NCI-H2196 treated with DMSO at 0.1 percent for 48 hours (cell line): ENCODE measurements at regions not wholly inside any gene's neighbourhood (a gene's known extent, or its start where the extent isn't known, plus 50 kb on each side); places are given as distances from the start of the nearest gene placed in this dataset.

Source experiments
- DNase-seq: peaks from one replicate; lab custom pipeline; 2025; ENCODE audit not compliant: unreplicated experiment; lab: John Stamatoyannopoulos, UW

DNA sequence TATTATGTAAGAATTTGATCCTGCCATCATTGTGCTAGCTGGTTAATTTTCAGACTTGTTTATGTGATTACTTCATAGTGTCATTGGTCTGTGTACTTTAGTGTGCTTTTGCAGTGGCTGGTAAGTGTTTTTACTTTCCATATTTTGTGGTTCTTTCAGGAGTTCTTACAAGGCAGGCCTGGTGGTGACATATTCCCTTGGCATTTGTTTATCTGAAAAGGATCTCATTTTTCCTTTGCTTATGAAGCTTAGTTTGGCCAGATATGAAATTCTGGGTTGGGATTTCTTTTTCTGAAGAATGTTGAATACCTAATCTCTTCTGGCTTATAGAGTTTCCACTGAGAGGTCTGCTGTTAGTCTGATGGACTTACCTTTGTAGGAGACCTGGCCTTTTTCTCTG, 72.8 kb upstream of the MC4R start:
- DNase-seq, result no peak

DNA sequence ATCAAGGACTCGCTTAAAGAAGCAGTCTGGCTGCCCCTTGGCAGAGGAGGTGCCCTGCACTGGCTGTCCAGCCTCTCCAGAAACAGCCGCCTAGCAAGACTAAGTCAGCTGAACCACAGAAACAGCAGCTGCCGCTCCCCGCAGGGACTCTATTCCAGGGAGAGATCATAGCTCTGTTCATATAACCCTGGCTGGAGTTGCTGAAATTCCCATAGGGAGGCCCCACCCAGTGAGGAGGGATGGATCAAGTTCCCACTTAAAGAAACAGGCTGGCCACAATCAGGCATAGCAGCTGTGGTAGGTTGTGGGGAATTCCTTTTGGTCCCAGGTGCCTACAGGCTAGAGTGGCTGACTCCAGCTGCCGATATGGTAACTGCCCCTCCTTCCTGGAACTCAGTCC, 74.2 kb upstream of the MC4R start:
- no peak for DNase-seq

DNA sequence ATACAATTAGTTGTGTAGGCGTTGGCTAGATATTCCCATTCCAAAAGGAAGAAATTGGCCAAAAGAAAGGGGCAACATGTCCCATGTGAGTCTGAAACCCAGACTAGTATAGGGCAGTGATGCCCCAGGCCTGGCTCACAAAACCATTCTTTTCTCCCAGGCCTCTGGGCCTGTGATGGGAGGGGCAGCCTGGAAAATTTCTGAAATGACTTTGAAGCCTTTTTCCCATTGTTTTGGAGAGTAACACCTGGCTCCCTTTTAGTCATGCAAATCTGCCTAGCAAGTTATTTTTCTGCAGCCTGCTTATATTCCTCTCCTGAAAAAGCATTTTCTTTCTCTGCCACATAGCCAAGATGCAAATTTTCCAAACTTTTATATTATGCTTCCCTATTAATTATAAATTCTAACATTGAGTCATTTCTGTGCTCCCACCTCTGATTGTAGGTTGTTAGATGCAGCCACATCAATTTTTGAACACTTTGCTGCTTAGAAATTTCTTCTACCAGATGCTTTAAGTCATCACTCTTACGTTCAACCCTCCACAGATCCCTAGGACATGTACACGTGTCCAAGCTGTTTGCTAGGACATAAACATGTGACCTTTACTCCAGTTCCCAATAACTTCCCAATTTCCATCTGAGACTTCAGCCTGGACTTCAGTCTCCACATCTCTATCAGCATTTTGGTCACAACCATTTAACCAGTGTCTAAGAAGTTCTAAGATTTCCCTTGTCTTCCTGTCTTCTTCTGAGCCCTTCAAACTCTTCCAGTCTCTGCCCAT, 76.1 kb upstream of the MC4R start:
- DNase-seq, result no peak

DNA sequence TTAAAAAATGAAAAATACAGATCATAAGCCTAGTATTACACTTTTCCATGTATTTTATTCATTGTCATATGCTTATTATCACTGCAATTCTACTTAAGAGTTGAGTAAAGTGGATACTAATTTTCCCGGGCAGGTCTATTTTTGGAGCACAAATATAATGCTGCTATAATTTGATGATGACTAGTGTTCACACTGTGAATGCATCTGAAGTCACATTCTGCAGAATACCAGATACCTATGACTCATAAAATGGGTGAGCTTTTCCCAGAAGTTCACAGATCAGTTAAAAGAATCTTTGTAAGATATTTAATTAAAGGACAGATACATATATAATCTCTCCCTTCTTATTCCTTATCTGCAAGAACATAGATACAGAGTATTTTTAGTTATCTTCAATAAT, 79.8 kb upstream of the MC4R start:
- no peak for DNase-seq

DNA sequence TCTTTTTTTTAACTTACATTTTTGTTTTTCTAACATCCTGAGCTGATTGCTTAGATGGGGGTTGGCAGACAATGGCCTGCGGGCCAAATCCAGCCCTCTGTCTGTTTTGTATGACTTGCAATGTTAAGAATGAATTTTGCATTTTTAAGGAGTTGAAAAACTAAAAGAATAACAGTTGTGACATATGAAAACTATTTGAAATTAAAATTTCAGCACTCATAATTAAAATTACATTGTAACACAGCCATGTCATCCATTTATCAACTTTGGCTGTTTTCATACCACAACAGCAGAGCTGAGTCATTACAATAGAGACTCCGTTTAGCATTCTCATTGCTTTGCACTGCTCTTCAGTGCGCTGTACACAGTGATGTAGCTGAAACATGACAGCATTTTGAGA, 94.1 kb upstream of the MC4R start:
- DNase-seq, result no peak

DNA sequence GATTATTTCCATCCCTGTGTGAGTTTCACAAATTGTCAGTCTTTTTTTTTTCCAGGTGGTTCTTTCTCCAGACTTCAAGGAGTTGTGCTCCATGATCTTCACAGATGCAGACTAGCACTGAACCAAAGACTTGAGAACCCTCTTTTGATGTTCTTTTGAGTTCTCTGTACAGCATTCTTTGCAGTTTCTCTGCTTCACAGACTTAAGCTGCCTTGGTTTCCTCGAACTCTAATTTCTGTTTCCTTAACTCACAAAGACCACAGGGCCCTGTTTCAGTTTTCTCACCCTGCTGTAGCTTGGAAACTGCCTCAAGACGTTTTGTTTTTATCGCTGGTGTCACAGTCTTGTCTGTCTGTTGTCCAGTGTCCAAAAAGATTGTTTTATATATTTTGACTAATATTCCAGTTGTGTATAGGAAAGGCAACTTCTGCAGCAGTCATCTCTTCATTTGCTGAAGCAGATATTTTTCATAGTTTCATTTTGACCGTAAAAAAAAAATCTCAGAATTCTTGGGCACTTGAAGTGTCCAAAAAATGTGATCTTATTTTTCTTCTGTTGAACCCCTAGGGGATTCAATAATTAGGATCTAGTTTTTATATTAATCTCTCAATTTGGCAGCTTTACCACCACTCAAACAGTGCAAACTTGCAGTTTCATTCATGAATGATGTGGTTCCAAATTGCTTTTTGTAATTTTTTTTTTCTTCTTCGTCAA, 97.0 kb upstream of the MC4R start:
- no peak for DNase-seq

DNA sequence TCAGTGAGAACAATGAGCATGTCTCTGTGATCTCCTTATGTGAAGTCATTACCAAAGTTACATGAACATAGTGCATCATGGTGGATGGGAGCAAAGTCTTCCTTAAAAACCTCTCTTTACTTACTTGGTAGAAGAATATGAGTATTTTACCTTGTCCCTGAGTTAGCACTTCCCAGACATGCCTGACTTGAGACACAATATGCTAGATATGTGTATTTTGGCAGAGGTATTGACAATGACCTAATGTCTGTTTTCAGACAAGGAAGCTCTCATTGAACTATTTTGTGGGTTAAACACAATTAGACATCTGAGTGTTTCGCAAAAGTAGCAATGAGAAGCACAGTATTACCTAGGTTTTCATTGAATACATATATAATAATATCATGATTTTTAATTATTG, 99.1 kb upstream of the MC4R start:
- peak; percentile 12 for DNase-seq

DNA sequence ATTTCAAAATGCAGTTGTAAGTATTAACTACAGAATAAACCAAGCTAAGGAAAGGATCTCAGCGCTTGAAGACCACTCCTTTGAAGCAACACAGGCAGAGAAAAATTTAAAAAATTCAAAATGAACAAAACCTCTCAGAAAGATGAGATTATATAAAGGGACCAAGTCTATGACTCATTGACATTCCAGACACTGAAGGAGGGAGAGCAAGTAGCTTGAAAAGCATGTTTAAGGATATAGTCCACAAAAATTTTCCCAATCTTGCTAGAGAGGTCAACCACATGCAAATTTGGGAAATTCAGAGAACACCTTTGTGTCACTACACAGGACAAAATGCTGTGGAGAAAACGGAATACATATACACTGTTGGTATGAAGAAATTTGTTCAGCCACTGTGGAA, 112.6 kb upstream of the MC4R start:
- no peak for DNase-seq

DNA sequence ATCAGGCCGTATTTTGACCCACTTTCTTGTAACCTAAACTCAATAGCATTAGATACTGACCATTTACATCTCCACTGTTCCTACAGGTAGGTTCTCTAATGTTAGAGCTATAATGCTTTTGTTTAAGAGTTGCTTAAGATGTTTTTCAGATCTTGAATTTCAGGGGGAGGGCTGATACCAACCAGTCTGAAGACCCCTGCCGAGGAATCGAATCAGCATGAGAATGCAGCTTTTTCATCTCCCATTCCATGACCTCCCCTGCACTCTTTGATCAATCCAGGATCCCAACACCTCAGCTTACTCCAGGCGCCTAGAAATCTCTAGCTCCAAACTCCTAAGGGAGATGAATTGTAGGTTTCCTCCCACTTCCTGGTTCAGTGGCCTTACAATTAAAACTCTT, 120.5 kb upstream of the MC4R start:
- no peak for DNase-seq

DNA sequence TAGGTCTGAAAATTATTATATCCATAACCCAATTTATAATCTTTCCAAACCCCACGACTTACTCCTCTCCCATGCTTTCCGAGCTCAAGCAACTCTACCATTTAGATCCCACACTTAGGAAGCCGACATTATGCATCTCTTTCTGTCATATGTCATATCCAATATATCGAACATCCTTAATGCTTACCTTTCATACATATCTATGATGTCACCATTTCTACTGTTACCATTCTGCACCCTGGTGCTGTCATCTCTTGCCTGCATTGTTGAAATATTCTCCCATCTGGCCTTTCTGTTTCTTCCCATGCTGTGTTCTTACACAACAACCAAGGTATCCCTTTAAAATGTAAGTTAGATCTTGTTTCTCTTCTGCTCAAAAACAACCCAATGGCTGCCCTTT, 127.1 kb upstream of the MC4R start:
- no peak for DNase-seq

DNA sequence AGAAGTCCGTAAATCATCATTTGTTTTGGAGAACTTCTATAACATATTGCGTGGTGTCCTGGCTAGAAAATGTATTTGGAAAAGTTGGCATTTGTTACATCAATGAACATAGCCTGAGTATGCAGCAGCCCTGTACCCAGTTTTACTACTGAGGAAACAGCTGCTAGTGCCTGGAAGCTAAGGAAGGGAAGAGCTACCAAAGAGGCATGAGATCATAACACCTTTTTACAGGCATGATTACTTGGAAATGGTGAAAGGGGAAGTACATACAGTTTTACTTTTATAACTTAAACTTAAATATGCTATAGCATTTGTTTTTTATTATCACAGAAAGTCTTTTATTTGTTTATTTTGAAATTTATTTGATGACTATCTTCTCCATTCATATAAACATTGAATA, 128.4 kb upstream of the MC4R start:
- no peak for DNase-seq

DNA sequence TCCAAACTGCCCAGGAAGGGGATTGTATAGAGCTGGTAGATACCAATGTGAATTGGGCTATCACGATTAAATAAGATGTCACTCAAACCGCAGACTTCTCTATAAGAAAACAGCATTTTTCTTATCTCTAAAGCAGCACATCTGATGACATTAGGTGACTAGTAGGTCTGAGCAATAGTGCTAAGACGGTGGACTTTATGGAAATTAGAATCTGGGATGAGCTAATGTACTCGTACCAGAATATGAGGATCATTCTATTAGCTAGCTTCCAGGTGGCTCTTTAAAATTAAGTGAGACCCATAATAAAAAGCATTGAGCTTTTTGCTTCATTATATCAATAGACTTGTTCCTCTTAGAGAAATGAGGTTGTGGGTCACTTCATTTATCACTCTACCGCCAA, 130.0 kb upstream of the MC4R start:
- DNase-seq, result no peak

DNA sequence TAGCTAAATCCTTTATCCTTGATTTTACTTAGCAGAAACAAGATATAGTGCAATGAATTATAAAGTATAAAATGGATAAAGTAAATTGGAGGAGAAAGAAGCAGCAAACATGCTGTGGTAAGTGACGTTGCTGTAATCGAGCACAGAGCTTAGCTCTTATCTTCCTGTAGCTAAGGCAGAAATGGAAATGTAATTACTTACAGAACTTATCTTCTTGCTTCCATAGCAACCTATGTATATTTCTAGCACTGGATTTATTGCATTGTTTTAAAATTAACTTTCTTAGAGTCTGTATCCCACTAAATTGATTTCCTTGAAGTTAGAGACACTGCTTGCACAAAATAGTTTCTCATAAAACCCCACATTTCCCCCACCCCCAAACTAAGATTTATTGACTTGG, 130.6 kb upstream of the MC4R start:
- no peak for DNase-seq

DNA sequence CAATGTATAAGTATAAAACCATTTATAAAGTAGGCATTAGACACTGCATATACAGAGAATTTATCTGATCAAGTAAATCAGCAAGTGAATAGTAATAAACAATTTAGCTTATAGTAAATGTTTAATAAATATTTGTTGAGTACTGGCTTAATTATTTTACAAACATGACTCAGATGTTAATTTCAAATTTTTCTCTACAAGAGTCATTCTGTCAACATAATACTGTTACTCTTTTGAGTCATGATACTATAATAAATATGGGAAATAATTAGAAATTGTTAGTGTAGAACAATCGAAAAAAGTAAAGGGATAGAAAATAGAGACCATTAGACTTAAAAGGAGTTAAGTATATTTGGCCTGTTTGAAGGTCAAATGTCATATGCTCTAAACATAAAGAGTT, 133.6 kb upstream of the MC4R start:
- no peak for DNase-seq

DNA sequence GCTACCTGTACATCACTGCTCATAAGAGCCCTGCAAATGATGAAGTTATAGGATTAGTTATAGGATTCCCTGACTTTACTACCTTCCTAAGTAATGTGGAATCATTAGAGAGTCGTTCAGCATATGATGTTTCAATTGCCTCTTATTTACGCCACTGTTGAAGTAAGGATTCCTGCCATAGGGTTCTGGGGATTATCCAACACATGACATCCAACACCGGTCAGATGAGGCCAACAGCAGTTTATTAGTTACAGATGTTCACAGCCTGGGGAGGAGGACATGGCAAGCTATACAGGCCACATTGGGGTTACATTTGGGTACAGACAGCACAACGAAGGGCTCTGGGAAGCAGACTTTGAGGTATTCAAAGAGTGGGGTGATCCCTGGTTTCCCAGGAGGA, 134.1 kb upstream of the MC4R start:
- DNase-seq, result no peak

DNA sequence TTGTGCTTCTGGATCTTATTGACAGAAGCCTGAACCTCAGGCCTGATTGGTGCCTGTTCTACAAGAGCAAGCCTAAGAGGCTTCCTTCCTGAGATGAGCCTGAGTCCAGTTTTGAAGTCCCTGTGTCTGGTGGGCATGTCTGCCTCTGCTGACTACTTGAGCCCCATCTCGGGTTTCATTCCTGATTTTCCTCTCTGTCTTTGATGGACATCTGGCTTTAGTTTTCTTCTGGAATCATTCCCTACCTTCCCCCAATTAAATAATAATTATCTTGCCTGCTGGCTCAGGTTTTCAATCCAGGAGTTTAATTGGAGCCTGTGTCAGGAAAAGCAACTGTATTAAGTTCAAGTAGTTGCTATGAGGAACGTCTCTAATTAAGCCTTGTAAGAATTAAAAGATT, 135.5 kb upstream of the MC4R start:
- no peak for DNase-seq

DNA sequence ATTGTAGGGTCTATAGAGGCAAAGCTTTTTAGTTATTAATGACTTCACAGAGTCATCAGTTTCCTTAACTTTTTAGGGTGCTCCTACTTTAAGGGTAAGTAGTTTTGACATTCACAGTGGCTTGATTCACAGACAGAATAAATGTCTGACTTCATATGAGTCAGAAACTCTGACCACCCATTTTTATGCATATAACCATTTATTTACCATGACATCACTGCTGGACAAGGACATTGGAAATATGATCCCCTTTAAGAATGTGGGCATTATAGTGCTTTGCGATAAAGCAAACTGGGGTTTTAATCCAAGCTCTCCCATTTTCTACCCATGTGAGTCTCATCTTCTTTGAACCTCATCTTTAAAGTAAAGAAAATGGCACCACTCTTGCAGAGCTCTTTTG, 162.0 kb upstream of the MC4R start:
- no peak for DNase-seq

DNA sequence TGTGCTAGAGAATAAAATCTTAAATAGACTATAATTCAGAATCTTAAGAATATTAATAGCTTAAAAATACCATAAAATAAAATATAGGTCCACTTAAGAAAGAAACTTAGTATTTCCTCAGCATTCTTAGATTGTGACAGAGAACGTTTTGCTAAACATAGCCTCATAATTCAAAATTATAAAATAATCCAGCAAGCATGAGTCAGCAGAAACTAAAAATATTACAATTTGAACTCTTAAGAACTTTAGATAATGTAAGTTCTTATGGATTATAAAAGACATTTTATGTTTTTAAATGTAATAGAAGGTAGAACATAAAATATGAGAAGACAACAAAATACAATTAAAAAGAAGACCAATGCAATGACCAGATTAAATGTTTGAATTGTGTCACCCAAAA, 164.5 kb upstream of the MC4R start:
- no peak for DNase-seq

DNA sequence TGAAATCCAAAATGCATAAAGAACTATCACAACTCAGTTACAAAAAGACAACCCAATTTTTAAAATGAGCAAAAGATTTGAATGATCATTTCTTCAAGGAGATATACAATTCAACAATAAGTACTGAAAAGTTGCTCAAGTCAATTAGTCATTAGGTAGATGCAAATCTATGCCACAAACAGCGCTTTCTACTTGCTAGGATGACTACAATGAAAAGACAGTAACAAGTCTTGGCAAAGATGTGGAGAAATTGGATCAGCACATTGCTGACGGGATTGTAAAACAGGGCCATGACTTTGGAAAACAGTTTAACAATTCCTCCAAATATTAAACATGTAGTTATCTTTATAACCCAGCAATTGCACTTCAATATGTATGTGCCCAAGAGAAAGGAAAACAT, 166.3 kb upstream of the MC4R start:
- no peak for DNase-seq

DNA sequence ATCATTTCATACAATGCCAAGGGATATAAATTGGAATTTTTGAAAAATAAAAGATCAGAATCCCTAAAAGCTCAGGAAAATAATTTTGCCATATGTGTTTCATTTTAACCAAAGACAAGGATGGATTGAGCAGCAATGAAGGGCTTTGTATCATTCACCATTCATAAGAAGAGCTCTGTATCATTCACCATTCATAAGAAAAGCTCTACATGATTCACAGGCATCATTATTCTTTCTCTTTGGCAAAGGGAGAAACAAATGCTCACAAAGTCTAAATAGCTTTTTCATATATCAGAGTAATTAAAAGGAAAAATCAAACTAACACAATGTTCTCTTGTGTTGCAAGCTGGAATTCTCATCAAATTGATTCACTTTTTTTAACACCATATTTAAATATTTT, 169.1 kb upstream of the MC4R start:
- no peak for DNase-seq

DNA sequence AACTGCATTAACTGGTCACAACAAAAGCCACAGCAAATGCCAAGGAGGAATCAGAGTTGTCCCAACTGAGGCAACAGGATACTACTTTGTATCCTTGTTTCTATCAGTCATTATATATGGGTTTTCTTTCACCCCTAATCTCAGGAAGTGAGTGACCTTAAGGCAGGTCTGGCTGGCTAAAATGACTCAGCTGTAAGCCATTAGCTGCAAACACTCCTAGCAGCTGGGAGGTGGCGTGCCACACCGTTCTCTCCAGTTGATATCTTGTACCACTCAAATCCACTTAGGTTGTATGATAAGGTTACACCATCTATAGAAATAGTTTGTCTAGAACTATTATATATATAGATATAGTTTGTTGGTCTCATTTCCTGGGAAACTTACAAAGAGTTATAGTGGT, 171.1 kb upstream of the MC4R start:
- DNase-seq, result no peak

DNA sequence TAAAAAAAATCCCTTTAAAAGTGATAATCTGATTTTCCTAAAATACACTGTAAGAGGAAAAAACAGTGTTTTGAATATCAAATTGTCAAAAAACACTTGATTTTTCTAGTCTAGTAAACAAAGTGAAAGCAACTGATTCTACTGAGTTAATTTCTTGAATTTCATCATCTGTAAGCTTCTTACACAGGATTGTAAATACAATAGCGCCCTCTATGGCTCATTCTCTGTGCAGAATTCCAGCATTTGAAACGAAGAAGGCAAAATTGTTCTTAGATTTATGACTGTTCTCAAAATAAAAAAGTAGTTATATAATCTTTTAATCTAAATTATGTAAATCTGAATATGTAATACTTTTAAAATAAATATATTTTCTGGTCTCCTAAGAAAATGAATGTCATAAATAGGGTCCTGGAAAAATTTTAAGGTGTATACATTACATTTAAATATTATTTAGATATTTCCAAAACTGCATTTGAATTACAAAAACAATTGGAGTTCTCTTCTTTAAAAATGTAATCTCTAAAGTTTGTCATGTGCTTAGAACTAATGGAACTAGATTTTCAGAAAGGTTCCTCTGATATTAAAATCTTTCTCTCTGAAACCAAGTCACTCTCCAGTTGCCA, 176.9 kb upstream of the MC4R start:
- peak; percentile 60 for DNase-seq

DNA sequence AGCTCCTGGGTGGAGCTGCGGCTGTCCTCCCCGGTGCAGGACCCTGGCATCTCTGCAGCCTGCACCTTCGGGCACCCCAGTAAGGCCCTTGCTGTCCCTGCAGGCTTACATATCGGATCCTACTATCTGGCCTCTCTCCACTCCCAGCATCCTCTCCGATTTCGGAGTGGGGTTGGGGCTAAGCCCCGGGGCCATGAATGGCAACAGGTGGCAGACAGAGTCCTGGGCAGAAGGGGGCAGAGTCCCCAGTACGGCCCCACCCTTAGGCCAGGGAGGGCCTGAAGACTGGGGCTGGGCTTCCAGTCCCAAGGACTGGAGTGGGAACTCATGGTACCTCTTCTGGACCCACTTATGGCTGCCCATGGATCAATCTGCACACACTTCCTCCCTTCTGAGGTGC, 180.4 kb upstream of the MC4R start:
- no peak for DNase-seq
